ENCODE measurements at regions not wholly inside any gene's neighbourhood (a gene's known extent, or its start where the extent isn't known, plus 50 kb on each side); places are given as distances from the start of the nearest gene placed in this dataset.

DNA sequence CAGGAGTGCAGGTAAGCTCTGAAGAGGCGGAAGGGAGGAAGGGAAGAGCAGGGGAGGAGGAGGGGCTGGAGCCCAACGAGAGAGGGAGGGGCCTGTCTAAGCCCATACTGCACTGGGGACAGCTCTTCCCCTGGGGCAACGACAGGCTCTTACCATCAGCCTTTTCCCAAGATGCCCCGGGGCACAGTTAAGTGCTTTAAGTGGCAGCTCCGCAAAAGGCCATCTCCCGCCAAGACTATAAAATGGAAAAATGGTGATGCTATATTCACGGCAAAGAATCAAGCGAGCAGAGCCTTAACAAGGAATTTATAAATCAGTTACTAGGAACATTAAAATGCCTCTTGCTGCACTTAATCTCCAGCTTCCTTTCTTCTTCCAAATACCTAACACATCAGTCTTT is 110.2 kb upstream of the NLRP1 start:
- DNase-seq (ENCODE audit: low spot score), result no peak

- no peak for DNase-seq (ENCODE audit: low spot score)
These were observed 111.2 kb upstream of the NLRP1 start for GRCh38 chr17:5695480-5695879.

DNA sequence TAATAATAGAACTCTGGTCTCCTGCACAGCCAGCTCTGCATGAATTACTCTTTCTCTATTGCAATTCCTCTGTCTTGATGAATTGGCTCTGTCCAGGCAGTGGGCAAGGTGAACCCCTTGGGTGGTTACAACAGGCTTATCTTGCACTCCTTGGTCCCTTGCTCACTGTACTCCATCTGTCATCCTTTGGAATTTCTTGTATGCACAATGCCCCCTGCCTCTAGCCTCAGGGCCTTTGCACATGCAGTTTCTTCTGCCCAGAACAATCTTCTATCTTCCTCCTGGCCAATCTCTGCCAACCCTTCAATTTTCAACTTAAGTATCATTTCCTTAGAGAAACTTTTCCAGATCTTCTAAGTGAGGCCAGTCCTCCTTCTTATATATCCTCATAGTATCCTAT is 114.7 kb upstream of the NLRP1 start:
- no peak for DNase-seq (ENCODE audit: low spot score)

GRCh38 chr17:5699814-5700213 is 115.5 kb upstream of the NLRP1 start:
- DNase-seq (ENCODE audit: low spot score), result no peak

GRCh38 chr17:5700745-5701144 is 116.4 kb upstream of the NLRP1 start:
- DNase-seq (ENCODE audit: low spot score), result no peak

- DNase-seq (ENCODE audit: low spot score), result no peak
These were observed 117.1 kb upstream of the NLRP1 start for GRCh38 chr17:5701381-5701780.

- DNase-seq (ENCODE audit: low spot score), result no peak
These were observed 118.7 kb upstream of the NLRP1 start for GRCh38 chr17:5702951-5703510.

- no peak for DNase-seq (ENCODE audit: low spot score)
These were observed 119.4 kb upstream of the NLRP1 start for GRCh38 chr17:5703736-5704135.

DNA sequence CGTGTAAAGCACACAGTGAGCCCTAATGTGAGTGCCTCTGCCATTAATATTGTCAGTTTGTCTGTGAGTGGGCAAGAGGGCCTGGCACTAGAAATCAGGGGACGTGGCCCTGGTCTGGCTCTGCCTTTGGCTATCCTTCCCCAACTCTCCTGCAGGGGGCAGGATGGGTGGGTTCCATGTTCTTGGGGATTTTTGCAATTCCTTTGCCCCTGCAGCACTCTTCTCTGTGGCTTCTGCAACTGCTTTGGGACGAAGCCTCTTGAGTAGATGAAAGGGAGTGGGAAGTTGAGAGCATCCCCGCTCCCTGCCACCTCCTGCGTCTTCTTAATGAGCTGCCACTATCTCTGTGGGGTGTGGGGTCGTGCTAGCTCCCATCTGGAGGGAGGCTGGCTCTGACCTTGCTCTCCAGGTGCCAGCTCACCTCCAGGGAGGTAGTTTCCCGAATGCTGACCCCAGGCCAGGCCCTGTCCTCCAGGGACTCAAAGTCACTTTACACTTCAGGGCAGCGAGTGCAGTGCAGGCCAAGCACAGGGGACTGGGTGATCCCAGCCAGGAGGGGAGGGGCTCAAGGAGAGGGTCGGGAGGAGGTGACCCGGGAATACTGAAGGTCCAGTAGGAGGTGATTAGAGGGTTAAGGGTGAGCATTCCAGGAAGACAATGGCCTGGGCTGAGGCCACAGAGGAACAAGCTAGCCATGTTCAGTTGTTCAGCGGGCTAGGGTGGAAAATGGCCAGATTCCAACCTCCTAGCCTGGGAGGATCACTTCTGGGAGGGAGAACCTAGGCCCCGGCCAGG is 121.0 kb upstream of the NLRP1 start:
- peak; percentile 3 for DNase-seq (ENCODE audit: low spot score)

DNA sequence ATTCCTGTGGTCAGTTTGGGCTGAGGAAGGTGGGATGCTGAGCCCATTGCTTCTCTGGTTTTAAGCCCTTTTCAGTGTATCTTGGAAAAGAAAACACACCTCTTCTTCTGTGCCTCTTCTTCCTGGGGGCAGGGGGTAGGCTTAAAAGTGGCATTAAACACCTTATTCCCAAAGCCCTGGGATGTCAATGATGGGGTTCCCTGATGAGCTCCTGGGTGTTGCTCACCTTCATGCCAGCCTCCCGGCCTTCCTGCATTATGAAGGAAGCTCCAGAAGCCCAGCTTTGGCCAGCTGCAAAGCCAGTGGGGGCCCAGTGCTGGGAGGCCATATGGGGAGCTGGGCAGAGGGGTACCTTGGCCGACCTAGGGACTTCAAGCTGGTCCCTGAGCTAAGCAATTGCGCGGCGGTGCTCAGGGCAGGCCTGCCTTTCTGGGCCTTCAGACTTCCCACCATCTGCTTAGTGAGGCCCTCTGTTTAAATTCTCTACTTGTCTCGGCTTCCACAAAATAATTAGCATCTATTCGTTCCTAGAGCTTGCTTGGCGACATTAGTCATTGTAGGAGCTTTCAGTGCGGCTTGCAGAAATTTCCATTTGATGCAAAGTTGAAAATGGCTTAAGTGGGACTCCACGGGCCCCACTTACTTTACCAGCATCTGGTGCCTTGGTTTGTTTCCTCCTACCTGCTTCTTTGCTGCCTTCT is 121.7 kb upstream of the NLRP1 start:
- no peak for DNase-seq (ENCODE audit: low spot score)

GRCh38 chr17:5706577-5707210 is 122.4 kb upstream of the NLRP1 start:
- peak; percentile 61 for DNase-seq (ENCODE audit: low spot score)

DNA sequence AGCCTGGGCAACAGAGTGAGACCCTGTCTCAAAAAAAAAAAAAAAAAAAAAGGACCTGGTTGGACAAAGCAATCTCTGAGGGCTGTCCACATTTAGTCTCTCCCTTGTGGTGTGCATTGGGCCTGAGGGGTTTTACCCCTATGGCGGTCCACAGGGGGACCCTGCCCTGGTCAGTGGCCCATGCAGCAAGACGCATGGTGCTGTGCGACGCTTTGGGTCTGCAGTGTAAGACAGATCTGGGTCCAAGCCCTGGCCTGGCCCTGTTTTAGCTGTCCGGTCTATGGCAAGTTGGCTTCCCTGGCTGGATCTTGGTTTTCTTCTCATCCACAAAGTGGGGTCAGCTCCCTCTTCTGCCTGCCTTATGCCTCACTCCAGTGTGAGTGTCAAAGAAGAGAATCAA is 123.2 kb upstream of the NLRP1 start:
- no peak for DNase-seq (ENCODE audit: low spot score)

GRCh38 chr17:5708344-5708743 is 124.0 kb upstream of the NLRP1 start:
- DNase-seq (ENCODE audit: low spot score), result no peak

DNA sequence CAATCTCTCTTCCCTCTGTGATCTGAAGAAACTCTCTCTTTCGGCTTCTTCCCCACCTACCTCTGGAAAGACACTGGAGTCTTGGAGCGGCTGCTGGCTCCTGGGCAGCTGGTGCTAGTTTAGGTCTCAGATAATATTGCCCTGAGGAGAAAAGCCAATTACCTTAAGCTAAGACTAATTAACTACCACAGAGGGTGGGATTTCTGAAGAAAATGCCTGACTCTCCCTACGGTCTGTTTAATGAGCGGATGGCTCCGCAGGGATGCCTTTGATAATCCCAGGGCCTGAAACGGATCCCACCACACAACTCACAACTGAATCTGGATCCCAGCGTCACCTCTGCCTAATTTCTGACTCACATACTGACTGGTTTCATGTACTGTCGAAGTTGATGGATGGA is 127.0 kb upstream of the NLRP1 start:
- no peak for DNase-seq (ENCODE audit: low spot score)

- DNase-seq (ENCODE audit: low spot score), result no peak
These were observed 130.7 kb upstream of the NLRP1 start for GRCh38 chr17:5714993-5715392.

- DNase-seq (ENCODE audit: low spot score), result no peak
These were observed 131.2 kb upstream of the NLRP1 start for GRCh38 chr17:5715478-5715877.

DNA sequence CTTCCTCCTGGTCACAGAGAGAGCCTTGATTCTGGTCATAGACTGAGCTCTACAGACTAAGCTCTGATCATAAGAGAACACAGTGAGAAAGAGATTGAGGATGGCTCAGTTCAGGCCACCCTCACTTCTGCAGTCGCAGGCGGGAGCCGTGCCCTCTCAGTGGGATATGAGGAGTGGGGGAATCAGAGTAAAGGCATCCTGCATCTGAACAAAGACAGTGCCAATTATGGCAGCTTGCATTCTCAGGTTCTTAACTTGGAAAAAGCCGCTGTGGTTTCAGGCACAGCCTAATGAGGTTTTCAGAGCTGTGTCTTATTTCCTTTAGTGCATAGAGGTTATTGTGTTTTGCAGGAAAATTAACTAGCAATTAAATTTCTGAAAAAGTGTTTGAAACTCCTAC is 134.4 kb upstream of the NLRP1 start:
- no peak for DNase-seq (ENCODE audit: low spot score)

DNA sequence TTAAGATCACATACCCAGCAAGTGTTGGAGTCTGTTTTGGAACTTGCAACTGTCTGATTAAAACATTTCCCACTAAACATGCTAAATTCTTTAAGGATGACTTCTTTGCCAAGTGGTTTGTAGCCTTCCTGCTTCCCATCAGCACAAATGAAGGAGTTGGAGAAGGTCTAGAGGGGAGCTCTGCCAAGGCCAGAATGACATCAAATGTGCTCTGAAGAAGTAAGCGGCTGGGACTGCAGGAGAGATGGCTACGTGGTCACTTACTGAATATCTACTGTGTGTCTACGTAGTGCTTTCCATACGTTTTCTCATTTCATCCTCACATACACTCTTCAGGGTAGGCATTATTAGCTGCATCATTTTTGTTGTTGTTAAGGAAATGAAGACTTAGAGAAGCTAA is 135.7 kb upstream of the NLRP1 start:
- no peak for DNase-seq (ENCODE audit: low spot score)

- DNase-seq (ENCODE audit: low spot score), result no peak
These were observed 146.1 kb upstream of the NLRP1 start for GRCh38 chr17:5730373-5730772.

GRCh38 chr17:5740937-5741336 is 156.6 kb upstream of the NLRP1 start:
- no peak for DNase-seq (ENCODE audit: low spot score)

DNA sequence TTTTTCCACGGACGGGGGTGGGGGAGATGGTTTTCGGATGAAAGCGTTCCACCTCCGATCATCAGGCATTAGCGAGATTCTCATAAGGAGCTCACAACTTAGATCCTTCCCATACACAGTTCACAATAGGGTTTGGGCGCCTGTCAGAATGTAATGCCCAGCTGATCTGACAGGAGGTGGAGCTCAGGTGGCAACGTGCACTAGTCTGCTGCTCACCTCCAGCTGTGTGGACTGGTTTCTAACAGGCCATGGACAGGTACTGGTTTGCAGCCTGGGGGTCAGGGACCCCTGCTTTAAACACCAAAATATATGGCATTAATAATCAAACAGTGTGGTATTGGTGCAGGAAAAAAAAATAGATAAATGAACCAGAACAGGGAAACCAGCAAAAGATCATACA is 157.5 kb upstream of the NLRP1 start:
- no peak for DNase-seq (ENCODE audit: low spot score)

- peak; percentile 15 for DNase-seq (ENCODE audit: low spot score)
These were observed 161.0 kb upstream of the NLRP1 start for GRCh38 chr17:5745111-5745813.

Measured in cerebellar cortex (tissue), 1 donor.